Stomach (tissue), 8 donors: ENCODE measurements at regions not wholly inside any gene's neighbourhood (a gene's known extent, or its start where the extent isn't known, plus 50 kb on each side); places are given as distances from the start of the nearest gene placed in this dataset.

Experiments used
- DNase-seq, 2 donors: peaks; one replicate each; pipeline versions ENCODE4 v3.0.0 to v3.0.0-alpha.2; 2013 to 2019
- H3K27ac ChIP-seq, 5 donors: fragments of 200-600 bp in 4 of 5; sonication (generic) in 4 of 5; one replicate each; pipeline ENCODE4 v1.5.1; 2013 to 2019; ENCODE audit warnings: mild to moderate bottlenecking in 1 of 5, moderate library complexity in 1 of 5
- H3K27me3 ChIP-seq, 3 donors: fragments of 200-600 bp; sonication (generic); one replicate each; pipeline ENCODE4 v1.5.1; 2017 to 2019; ENCODE audit warnings: mixed run types in 1 of 3
- H3K36me3 ChIP-seq, 4 donors: fragments of 200-600 bp; sonication (generic); 1 replicate in 3 of 4; 2 replicates in 1 of 4; pipeline ENCODE4 v1.5.1; 2016 to 2019
- H3K4me1 ChIP-seq, 4 donors: fragments of 200-600 bp; sonication (generic); one replicate each; pipeline ENCODE4 v1.5.1; 2016 to 2019
- H3K4me3 ChIP-seq, 4 donors: fragments of 200-600 bp; sonication (generic) in 3 of 4; one replicate each; pipeline ENCODE4 v1.5.1; 2016 to 2019; ENCODE audit warnings: mild to moderate bottlenecking in 1 of 4
- H3K9me3 ChIP-seq, 4 donors: fragments of 200-600 bp; sonication (generic); one replicate each; pipeline ENCODE4 v1.5.1; 2016 to 2019
- CTCF ChIP-seq, 7 experiments: fragments of 450-650 bp in 4 of 7; fragments of 200-600 bp in 3 of 7; sonication (generic) in 3 of 7; IDR thresholded peaks; one replicate each; pipeline ENCODE4 v1.5.1; 2016 to 2019; ENCODE audit warnings: antibody characterized with exemption in 7 of 7, control low read depth in 2 of 7, mild to moderate bottlenecking in 1 of 7
- EP300 ChIP-seq: sonication (generic); formaldehyde crosslinking; IDR thresholded peaks from one replicate; pipeline ENCODE4 v1.6.1; 2017; ENCODE audit warnings: antibody characterized with exemption
- POLR2A ChIP-seq, 4 donors: fragments of 450-650 bp; IDR thresholded peaks; one replicate each; pipeline ENCODE4 v1.6.1; 2016; ENCODE audit warnings: antibody characterized with exemption in 4 of 4, control low read depth in 2 of 4, mild to moderate bottlenecking in 1 of 4, moderate library complexity in 1 of 4
- POLR2AphosphoS5 ChIP-seq, 3 donors: sonication (generic); formaldehyde crosslinking; IDR thresholded peaks; one replicate each; pipeline ENCODE4 v1.6.1; 2016; ENCODE audit warnings: antibody characterized with exemption in 3 of 3
- WGBS, 5 donors: extraction: QIAGEN DNeasy Blood & Tissue Kit in 3 of 5; methylation state at CpG; one replicate each; pipeline versions ENCODE4 v1.1.5 to v1.1.7; 2013 to 2018; 5-methylcytosine and 5-hydroxymethylcytosine counted together
- intact Hi-C: fragments of 100-400 bp; cut with DNase I; formaldehyde crosslinking; loops from one replicate; pipeline ENCODE4 v1.15.1; 2023; ENCODE audit warnings: low total_unique reads
- donor health status: healthy with polysubstance abuse.
- donor health status: Bipolar disorder and iron deficiency.
- donor health status: healthy.

- intact Hi-C loops: no loop called here
- 72 to 96% (median 86%) methylated on average over 1 of the region's 1 CpG for WGBS, 5 donors
- Histone ChIP-seq H3K36me3 (no peaks in the 10 kb centered on the region), H3K4me3 (no peak overlapping the region), H3K27ac (no peak overlapping the region), H3K4me1 (no peaks in the 10 kb centered on the region), H3K9me3 (no peaks in the 10 kb centered on the region), H3K27me3 (no peaks in the 10 kb centered on the region)
- no peak for TF ChIP-seq EP300
- DNase-seq: no peak
Measured at GRCh38 chr1:14313731-14314431, 284.6 kb upstream of the KAZN start.

DNA sequence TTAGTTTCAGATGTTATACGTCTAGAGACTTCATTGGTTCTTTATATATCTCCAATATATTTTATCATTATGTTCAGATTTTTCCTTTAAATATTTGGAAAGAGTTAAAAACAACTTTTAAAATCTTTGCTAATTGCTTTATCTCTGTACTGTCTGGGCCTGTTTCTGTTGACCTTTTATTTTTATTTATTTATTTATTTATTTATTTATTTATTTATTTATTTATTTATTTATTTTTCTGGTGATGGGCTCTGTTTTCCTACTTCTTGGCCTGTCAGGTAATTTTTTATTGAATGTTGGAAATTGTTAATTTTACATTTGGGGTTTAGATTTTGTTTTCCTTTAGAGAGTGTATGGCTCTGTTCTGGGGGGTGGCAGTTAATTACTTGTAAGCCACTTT is 279.7 kb upstream of the KAZN start:
- H3K9me3 ChIP-seq: no peaks in the 10 kb centered on the region
- no peaks in the 10 kb centered on the region for H3K4me1 ChIP-seq
- intact Hi-C loops: no loop called here
- no peak for DNase-seq
- H3K4me3 ChIP-seq: no peak overlapping the region
- H3K27ac ChIP-seq: no peak overlapping the region
- TF ChIP-seq POLR2AphosphoS5 (IDR thresholded peaks at IDR 0.05) (no peak), EP300 (no peak), POLR2A (IDR thresholded peaks at IDR 0.05) (no peak), CTCF (IDR thresholded peaks at IDR 0.05) (no peak)
- no peaks in the 10 kb centered on the region for H3K27me3 ChIP-seq
- WGBS, 5 donors: 87 to 92% (median 89%) methylated on average over 1 of the region's 1 CpG
- H3K36me3 ChIP-seq: no peaks in the 10 kb centered on the region

DNA sequence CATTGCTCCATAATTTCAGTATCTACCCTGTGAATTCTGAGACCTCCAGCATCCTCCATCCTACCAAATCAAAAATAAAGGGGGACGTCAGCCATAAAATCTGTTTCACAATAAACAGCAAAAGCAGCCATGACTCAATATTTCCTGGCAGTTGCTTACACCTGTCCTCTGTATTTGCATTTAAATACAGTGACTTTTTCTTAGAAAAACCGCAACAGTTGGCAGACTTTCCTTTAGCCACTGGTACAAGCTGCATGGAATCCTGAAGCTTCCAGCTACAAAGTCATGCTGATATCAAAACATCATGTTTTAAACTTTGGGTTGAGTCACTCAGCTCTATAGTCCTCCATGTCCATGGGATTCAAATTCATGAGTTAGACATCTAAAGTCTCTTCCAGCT is 278.0 kb upstream of the KAZN start:
- TF ChIP-seq POLR2AphosphoS5 (IDR thresholded peaks at IDR 0.05) (no peak), EP300 (no peak)
- no peak for DNase-seq
- Histone ChIP-seq H3K27me3 (no peaks in the 10 kb centered on the region), H3K4me1 (no peaks in the 10 kb centered on the region), H3K36me3 (no peaks in the 10 kb centered on the region), H3K4me3 (no peak overlapping the region), H3K9me3 (no peaks in the 10 kb centered on the region), H3K27ac (no peak overlapping the region)
- WGBS, 5 donors: 49 to 76% (median 66%) methylated on average over 2 of the region's 2 CpGs
- intact Hi-C loops: no loop called here

- intact Hi-C loops: no loop called here
- Histone ChIP-seq H3K4me1 (no peaks in the 10 kb centered on the region), H3K36me3 (no peaks in the 10 kb centered on the region), H3K4me3 (no peak overlapping the region), H3K27ac (no peak overlapping the region), H3K27me3 (peaks cover 0 to 3% (median 0%) of the 10 kb centered on the region in 3 donors), H3K9me3 (no peaks in the 10 kb centered on the region)
- 79 to 85% (median 82%) methylated on average over 8 of the region's 8 CpGs for WGBS, 5 donors
- DNase-seq: no peak
- TF ChIP-seq POLR2AphosphoS5 (IDR thresholded peaks at IDR 0.05) (no peak), CTCF (IDR thresholded peaks at IDR 0.05) (no peak), EP300 (no peak), POLR2A (IDR thresholded peaks at IDR 0.05) (no peak)
Measured at GRCh38 chr1:14320986-14321385, 277.5 kb upstream of the KAZN start.

- intact Hi-C loops: no loop called here
- no peaks in the 10 kb centered on the region for H3K9me3 ChIP-seq
- no peak overlapping the region for H3K27ac ChIP-seq
- H3K36me3 ChIP-seq: no peaks in the 10 kb centered on the region
- TF ChIP-seq CTCF (IDR thresholded peaks at IDR 0.05) (no peak), EP300 (no peak), POLR2AphosphoS5 (IDR thresholded peaks at IDR 0.05) (no peak), POLR2A (IDR thresholded peaks at IDR 0.05) (no peak)
- DNase-seq: no peak
- WGBS, 5 donors: 54 to 78% (median 72%) methylated on average over 1 of the region's 1 CpG
- H3K4me3 ChIP-seq: no peak overlapping the region
- no peaks in the 10 kb centered on the region for H3K4me1 ChIP-seq
- peaks cover 0 to 8% (median 0%) of the 10 kb centered on the region in 3 donors for H3K27me3 ChIP-seq
Measured at GRCh38 chr1:14321422-14321821, 277.1 kb upstream of the KAZN start.
